DOHH2 (cell line): ENCODE measurements at regions not wholly inside any gene's neighbourhood (a gene's known extent, or its start where the extent isn't known, plus 50 kb on each side); places are given as distances from the start of the nearest gene placed in this dataset.

Source experiments
- H3F3A ChIP-seq: fragments of 200-600 bp; sonication (generic), shearing (Covaris generic); 2 replicates; pipeline ENCODE4 v1.6.0; 2016; ENCODE audit warnings: antibody characterized with exemption, mild to moderate bottlenecking; ENCODE audit not compliant: control insufficient read depth, insufficient read depth
- H3K27ac ChIP-seq: fragments of 200-600 bp; sonication (generic); 2 replicates; pipeline ENCODE4 v1.5.1; 2014; ENCODE audit warnings: low read depth, mild to moderate bottlenecking, low read length, moderate library complexity
- H3K27me3 ChIP-seq: fragments of 200-600 bp; sonication (generic); 2 replicates; pipeline ENCODE4 v1.6.1; 2014; ENCODE audit warnings: mild to moderate bottlenecking, low read length, mixed read lengths; ENCODE audit not compliant: control insufficient read depth
- H3K36me3 ChIP-seq: fragments of 200-600 bp; sonication (generic); 2 replicates; pipeline ENCODE4 v1.6.1; 2014; ENCODE audit warnings: mild to moderate bottlenecking, low read length, moderate library complexity, mixed read lengths; ENCODE audit not compliant: control insufficient read depth
- H3K4me1 ChIP-seq: fragments of 200-600 bp; sonication (generic); 2 replicates; pipeline ENCODE4 v1.6.1; 2014; ENCODE audit warnings: mild to moderate bottlenecking, low read length, mixed read lengths; ENCODE audit not compliant: control insufficient read depth
- H3K4me2 ChIP-seq: fragments of 200-600 bp; sonication (generic); 2 replicates; pipeline ENCODE4 v1.6.0; 2014; ENCODE audit warnings: mild to moderate bottlenecking, low read length, moderate library complexity
- H3K4me3 ChIP-seq: fragments of 200-600 bp; sonication (generic); 2 replicates; pipeline ENCODE4 v1.5.1; 2014; ENCODE audit warnings: mild to moderate bottlenecking, low read length, mixed read lengths
- H3K79me2 ChIP-seq: fragments of 200-600 bp; sonication (generic); 2 replicates; pipeline ENCODE4 v1.6.1; 2014; ENCODE audit warnings: mild to moderate bottlenecking, low read length, mixed read lengths; ENCODE audit not compliant: control insufficient read depth
- H3K9me2 ChIP-seq: fragments of 200-600 bp; sonication (generic); replicated peaks from 2 replicates; pipeline ENCODE4 v1.6.1; 2014; ENCODE audit warnings: mild to moderate bottlenecking, low read length, mixed read lengths; ENCODE audit not compliant: control insufficient read depth
- H3K9me3 ChIP-seq: fragments of 200-600 bp; sonication (generic); 2 replicates; pipeline ENCODE4 v1.6.1; 2014; ENCODE audit warnings: antibody characterized with exemption, low read length, mixed read lengths; ENCODE audit not compliant: control insufficient read depth, insufficient read depth
- H4K20me1 ChIP-seq: fragments of 200-600 bp; sonication (generic); 2 replicates; pipeline ENCODE4 v1.6.0; 2014; ENCODE audit warnings: low read depth, mild to moderate bottlenecking, antibody characterized with exemption, low read length, moderate library complexity; ENCODE audit not compliant: control insufficient read depth, insufficient read depth
- EZH2phosphoT487 ChIP-seq: fragments of 200-600 bp; sonication (generic); IDR thresholded peaks from 2 replicates; pipeline ENCODE4 v1.6.1; 2017; ENCODE audit warnings: borderline replicate concordance, mild to moderate bottlenecking, antibody characterized with exemption, low read length, moderate library complexity, mixed read lengths
- TF ChIP-seq, protein P1 (sequence below): fragments of 200-600 bp; sonication (generic); IDR thresholded peaks from one replicate; pipeline ENCODE4 v1.5.1; 2014; ENCODE audit warnings: antibody characterized with exemption, mild to moderate bottlenecking, low read depth, low read length; ENCODE audit not compliant: poor library complexity, severe bottlenecking

DNA sequence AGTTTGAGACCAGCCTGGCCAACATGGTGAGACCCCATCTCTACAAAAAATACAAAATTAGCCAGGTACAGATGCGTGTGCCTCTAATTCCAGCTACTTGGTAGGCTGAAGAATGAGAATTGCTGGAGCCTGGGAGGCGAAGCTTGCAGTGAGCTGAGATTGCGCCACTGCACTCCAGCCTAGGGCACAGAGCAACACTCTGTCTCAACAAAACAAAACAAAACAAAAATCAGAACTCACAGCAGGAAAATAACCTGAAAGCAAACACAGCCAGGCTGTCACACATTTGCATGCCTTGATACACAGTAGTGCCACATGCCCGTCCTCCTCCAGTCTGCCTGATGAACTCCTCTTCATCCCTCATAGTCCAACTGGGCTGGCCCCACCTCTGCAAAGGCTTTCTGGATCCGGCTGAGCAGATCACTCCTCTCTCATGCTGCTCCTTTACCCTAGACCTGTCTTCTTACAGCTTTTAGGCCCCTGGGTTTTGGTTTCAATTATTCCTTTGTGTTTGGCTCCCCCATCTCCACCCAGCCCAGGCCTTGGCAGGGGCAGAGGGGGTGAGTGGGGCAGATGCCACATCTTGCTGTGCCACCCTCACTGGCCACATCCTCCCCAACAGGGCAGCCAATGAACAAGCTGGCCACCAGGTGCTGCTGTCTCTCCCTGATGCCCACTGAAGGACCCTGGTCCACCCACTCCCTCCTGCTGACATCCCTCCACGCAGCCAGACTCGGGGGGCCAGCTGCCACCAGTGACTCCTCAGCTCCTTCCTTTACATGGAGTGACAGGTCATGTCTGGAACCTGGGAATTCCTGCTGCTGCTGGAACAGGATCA is 62.0 kb upstream of the GGTA1 start:
- Histone ChIP-seq H3F3A (no peaks in the 10 kb centered on the region), H3K79me2 (no peaks in the 10 kb centered on the region), H3K27ac (no peak overlapping the region), H3K27me3 (peaks cover 8% of the 10 kb centered on the region), H3K4me2 (no peak overlapping the region), H4K20me1 (no peaks in the 10 kb centered on the region), H3K36me3 (no peaks in the 10 kb centered on the region), H3K9me2 (no peaks in the 10 kb centered on the region), H3K9me3 (no peaks in the 10 kb centered on the region), H3K4me3 (no peak overlapping the region), H3K4me1 (peaks cover 25% of the 10 kb centered on the region)
- no peak for TF ChIP-seq EZH2phosphoT487
- TF ChIP-seq, protein P1, sequence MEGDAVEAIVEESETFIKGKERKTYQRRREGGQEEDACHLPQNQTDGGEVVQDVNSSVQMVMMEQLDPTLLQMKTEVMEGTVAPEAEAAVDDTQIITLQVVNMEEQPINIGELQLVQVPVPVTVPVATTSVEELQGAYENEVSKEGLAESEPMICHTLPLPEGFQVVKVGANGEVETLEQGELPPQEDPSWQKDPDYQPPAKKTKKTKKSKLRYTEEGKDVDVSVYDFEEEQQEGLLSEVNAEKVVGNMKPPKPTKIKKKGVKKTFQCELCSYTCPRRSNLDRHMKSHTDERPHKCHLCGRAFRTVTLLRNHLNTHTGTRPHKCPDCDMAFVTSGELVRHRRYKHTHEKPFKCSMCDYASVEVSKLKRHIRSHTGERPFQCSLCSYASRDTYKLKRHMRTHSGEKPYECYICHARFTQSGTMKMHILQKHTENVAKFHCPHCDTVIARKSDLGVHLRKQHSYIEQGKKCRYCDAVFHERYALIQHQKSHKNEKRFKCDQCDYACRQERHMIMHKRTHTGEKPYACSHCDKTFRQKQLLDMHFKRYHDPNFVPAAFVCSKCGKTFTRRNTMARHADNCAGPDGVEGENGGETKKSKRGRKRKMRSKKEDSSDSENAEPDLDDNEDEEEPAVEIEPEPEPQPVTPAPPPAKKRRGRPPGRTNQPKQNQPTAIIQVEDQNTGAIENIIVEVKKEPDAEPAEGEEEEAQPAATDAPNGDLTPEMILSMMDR = no peak

DNA sequence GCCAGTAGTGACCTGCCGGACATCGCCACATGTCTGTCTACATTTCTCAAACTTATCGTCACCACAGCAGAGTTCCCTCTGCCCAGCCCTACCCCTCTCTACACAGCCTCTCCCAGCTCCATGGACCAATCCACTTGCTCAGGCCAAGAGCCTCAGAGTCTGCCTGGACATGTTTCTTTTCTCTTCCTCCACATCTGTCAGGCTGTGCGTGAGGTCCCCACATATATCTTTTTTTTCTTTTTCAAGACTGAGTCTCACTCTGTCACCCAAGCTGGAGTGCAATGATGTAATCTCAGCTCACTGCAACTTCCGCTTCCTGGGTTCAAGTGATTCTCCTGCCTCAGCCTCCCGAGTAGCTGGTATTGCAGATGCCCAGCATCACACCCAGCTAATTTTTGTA is 62.7 kb upstream of the GGTA1 start:
- H3K27me3 ChIP-seq = peaks cover 8% of the 10 kb centered on the region
- H3K4me2 ChIP-seq = no peak overlapping the region
- H3K36me3 ChIP-seq = no peaks in the 10 kb centered on the region
- no peak overlapping the region for H3K27ac ChIP-seq
- H4K20me1 ChIP-seq = no peaks in the 10 kb centered on the region
- no peaks in the 10 kb centered on the region for H3K9me3 ChIP-seq
- no peak for TF ChIP-seq EZH2phosphoT487
- TF ChIP-seq, protein P1 = no peak
- no peaks in the 10 kb centered on the region for H3F3A ChIP-seq
- no peaks in the 10 kb centered on the region for H3K79me2 ChIP-seq
- no peaks in the 10 kb centered on the region for H3K9me2 ChIP-seq
- peaks cover 25% of the 10 kb centered on the region for H3K4me1 ChIP-seq
- H3K4me3 ChIP-seq = no peak overlapping the region

DNA sequence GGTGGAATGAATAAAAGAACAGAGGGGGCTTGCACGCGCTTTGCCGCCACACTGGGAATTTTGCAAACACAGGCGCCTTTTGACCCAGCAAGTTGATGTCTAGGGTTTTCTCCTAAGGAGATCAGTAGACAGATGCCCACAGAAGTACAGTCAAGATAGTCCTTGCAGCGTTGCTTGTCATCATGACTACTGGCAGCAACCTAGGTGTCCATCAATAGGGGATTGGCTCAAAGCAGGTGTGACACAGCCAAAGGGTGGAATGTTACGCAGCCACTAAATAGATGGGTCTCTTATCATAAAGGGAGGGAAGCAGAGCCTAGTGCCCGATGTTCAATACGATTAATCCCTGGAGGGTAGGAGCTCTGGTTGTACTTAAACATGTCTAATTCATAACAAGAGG is 63.8 kb upstream of the GGTA1 start:
- no peak for TF ChIP-seq EZH2phosphoT487
- TF ChIP-seq, protein P1 = no peak
- Histone ChIP-seq H3K4me2 (no peak overlapping the region), H3K79me2 (no peaks in the 10 kb centered on the region), H3K9me2 (no peaks in the 10 kb centered on the region), H3K27ac (no peak overlapping the region), H3K9me3 (no peaks in the 10 kb centered on the region), H3K36me3 (no peaks in the 10 kb centered on the region), H3F3A (no peaks in the 10 kb centered on the region), H3K4me3 (no peak overlapping the region), H4K20me1 (no peaks in the 10 kb centered on the region), H3K4me1 (peaks cover 17% of the 10 kb centered on the region), H3K27me3 (no peaks in the 10 kb centered on the region)
